Vagina (tissue), 2 donors: ENCODE measurements at regions not wholly inside any gene's neighbourhood (a gene's known extent, or its start where the extent isn't known, plus 50 kb on each side); places are given as distances from the start of the nearest gene placed in this dataset.

Experiments
- POLR2A ChIP-seq, 2 donors: fragments of 450-650 bp; IDR thresholded peaks; one replicate each; pipeline ENCODE4 v1.6.1; 2017; ENCODE audit warnings: antibody characterized with exemption in 2 of 2, mild to moderate bottlenecking in 2 of 2, moderate library complexity in 2 of 2
- POLR2AphosphoS5 ChIP-seq, 2 donors: sonication (generic); formaldehyde crosslinking; IDR thresholded peaks; one replicate each; pipeline ENCODE4 v1.9.0; 2017; ENCODE audit warnings: antibody characterized with exemption in 2 of 2, mild to moderate bottlenecking in 2 of 2, low read depth in 1 of 2; ENCODE audit not compliant: insufficient read depth in 1 of 2

DNA sequence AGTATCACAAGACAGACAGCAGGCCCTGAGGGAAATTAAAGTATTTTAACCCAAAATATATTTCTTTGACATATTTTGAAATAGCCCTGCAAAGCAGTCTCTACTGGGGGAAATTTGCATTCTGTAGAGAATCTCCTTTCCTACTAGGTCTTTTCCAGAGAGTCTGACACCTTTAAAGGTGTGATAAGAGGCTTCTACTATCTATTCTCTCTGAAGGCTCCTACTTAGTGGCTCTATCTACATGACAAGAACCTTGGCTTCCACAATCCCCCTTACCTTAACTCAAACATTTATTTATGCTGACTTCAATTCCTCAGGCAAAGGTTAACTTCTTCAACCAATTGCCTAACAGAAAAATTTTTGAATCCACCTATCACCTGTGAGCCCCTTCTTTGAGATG, 174.6 kb upstream of the GALNT5 start:
- TF ChIP-seq POLR2A (IDR thresholded peaks at IDR 0.05) (no peak), POLR2AphosphoS5 (IDR thresholded peaks at IDR 0.05; ENCODE audit: insufficient read depth in 1 of 2, low read depth in 1 of 2) (no peak)
